ENCODE measurements at regions not wholly inside any gene's neighbourhood (a gene's known extent, or its start where the extent isn't known, plus 50 kb on each side); places are given as distances from the start of the nearest gene placed in this dataset.

DNA sequence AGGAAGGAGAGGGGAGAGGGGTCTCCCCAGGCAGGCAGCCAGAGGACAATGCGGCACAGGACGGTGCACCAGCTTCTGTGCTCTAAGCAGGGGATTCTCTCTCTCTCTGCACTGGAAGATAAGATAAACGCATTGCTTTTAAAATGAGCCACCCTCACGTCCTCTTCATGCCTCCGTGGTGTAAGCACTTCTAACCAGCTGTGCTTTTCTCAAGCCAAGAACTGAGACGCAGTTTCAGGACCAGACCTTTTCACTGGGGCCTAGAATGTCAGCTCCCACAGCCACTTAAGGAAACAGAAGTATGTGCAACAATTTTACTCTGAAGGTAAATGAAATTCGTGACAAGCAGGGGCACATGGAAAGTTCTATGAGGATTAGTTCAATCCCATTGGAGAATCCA, 82.4 kb downstream of the PSMB1 start:
- TF ChIP-seq, protein P1, sequence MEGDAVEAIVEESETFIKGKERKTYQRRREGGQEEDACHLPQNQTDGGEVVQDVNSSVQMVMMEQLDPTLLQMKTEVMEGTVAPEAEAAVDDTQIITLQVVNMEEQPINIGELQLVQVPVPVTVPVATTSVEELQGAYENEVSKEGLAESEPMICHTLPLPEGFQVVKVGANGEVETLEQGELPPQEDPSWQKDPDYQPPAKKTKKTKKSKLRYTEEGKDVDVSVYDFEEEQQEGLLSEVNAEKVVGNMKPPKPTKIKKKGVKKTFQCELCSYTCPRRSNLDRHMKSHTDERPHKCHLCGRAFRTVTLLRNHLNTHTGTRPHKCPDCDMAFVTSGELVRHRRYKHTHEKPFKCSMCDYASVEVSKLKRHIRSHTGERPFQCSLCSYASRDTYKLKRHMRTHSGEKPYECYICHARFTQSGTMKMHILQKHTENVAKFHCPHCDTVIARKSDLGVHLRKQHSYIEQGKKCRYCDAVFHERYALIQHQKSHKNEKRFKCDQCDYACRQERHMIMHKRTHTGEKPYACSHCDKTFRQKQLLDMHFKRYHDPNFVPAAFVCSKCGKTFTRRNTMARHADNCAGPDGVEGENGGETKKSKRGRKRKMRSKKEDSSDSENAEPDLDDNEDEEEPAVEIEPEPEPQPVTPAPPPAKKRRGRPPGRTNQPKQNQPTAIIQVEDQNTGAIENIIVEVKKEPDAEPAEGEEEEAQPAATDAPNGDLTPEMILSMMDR (IDR thresholded peaks at IDR 0.05; ENCODE audit: low read depth, low read length, missing control alignments): no peak
- no peak for DNase-seq (ENCODE audit: extremely low read depth, low read depth)
- no peak overlapping the region for H3K4me3 ChIP-seq (replicated peaks; ENCODE audit: low read depth, low read length)

DNA sequence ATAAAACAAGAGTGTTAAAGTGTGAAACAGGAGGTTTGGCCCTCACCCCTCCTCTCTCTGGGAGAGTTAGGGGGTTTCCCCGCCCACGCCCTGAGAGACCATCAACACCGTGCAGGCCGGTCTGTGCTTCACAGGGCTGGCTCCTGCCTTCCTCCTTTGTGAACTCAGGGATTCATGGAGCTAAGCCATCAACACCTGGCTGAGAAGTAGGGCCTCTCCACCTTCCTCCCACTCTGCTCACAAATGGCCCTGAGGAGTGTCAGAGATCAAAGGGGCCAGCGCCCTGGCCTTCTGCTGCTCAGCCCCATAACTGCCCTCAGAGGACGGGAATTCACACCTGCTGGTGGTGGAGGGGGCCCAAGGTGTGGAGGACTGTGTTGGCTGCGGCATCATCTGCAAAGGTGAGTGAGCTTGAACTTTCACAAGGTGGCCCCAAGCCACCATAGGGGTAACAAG, 88.6 kb downstream of the PSMB1 start:
- DNase-seq (ENCODE audit: extremely low read depth, low read depth): no peak
- TF ChIP-seq, protein P1 (IDR thresholded peaks at IDR 0.05; ENCODE audit: low read depth, low read length, missing control alignments): no peak
- no peak overlapping the region for H3K4me3 ChIP-seq (replicated peaks; ENCODE audit: low read depth, low read length)

- TF ChIP-seq, protein P1 (IDR thresholded peaks at IDR 0.05; ENCODE audit: low read depth, low read length, missing control alignments): no peak
- H3K4me3 ChIP-seq (replicated peaks; ENCODE audit: low read depth, low read length): no peak overlapping the region
Observed at GRCh38 chr6:170464080-170464479, 89.0 kb downstream of the PSMB1 start.

GRCh38 chr6:170463101-170463721, 89.9 kb downstream of the PSMB1 start:
- no peak overlapping the region for H3K4me3 ChIP-seq (replicated peaks; ENCODE audit: low read depth, low read length)
- TF ChIP-seq, protein P1 (IDR thresholded peaks at IDR 0.05; ENCODE audit: low read depth, low read length, missing control alignments): no peak
- DNase-seq (ENCODE audit: extremely low read depth, low read depth): no peak

More at GRCh38 chr6:170464080-170464479, 89.0 kb downstream of the PSMB1 start:
- DNase-seq (ENCODE audit: extremely low read depth, low read depth): no peak

GRCh38 chr6:170462366-170463020, 90.6 kb downstream of the PSMB1 start:
- DNase-seq (ENCODE audit: extremely low read depth, low read depth): no peak
- TF ChIP-seq, protein P1 (IDR thresholded peaks at IDR 0.05; ENCODE audit: low read depth, low read length, missing control alignments): no peak
- no peak overlapping the region for H3K4me3 ChIP-seq (replicated peaks; ENCODE audit: low read depth, low read length)

DNA sequence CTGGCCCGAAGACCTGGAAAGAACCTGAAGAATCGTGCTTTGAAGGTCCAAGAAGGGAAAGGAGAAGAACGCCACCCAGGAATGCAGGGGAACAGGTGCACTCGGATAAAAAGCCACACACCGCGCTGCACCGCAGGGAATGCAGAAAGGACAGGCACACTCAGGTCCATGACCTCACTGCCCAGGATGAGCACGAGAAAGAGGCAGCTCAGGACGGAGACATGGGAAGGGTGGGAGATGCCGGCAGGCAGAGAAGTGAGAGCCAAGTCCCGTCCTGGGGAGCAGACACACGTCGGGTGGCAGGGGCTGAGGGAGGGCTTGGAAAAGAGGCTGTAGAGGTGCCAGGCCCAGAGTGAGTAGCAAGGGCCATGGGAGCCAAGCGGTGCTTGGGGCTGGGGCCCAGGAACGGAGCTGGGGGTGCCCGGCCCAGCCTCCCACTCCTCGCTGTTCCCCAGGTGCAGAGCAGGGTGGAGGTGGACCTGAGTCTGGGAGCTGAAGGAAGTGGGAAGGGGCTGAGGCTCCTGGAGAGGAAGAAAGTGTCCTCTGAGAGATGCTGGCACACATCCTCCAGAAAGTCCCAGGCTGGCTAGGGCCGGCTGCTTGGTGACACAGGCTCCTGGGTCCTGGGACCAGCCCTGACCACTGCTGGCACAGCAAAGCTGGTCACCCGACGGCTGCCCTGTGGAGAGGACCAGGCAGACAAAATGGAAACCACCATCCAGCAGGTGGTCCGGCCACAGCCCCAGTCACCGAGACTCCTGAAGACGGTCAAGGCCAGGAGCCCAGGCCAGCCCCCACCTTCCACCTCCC, 91.3 kb downstream of the PSMB1 start:
- TF ChIP-seq, protein P1 (IDR thresholded peaks at IDR 0.05; ENCODE audit: low read depth, low read length, missing control alignments): no peak
- no peak overlapping the region for H3K4me3 ChIP-seq (replicated peaks; ENCODE audit: low read depth, low read length)
- DNase-seq (ENCODE audit: extremely low read depth, low read depth): no peak
